22Rv1 (cell line): ENCODE measurements at regions not wholly inside any gene's neighbourhood (a gene's known extent, or its start where the extent isn't known, plus 50 kb on each side); places are given as distances from the start of the nearest gene placed in this dataset.

ENCODE experiments used
- CTCF ChIP-seq: fragments of 450-650 bp; IDR thresholded peaks from 2 replicates; pipeline ENCODE4 v1.5.1; 2017; ENCODE audit warnings: mild to moderate bottlenecking
- ZFX ChIP-seq: fragments of 450-650 bp; IDR thresholded peaks from 2 replicates; pipeline ENCODE4 v1.6.1; 2017; ENCODE audit warnings: antibody characterized with exemption, borderline replicate concordance

DNA sequence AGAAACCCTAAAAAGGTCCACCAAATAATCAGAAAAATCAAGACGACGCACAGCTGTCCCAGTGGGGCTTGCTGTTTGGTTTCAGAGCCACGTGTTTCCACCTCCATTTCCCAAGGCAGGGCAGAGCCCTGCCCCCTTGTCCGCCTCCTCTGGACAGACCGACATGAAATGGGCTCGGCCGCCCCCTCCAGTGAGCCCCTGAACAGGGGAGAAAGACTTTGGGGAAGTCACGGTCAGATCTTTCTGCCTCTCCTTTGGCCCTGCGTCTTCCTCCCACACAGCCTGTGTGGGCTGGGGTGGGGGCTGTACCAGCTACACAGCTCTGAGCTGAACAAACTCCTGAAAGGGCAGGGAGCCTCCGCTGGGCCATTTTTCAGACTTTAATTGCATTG, 230.7 kb downstream of the ENGASE start:
- TF ChIP-seq CTCF (no peak), ZFX (no peak)
